Right hindlimb (tissue), 1 donor: ENCODE measurements at regions not wholly inside any gene's neighbourhood (a gene's known extent, or its start where the extent isn't known, plus 50 kb on each side); places are given as distances from the start of the nearest gene placed in this dataset.

ENCODE experiments used
- DNase-seq: peaks from one replicate; pipeline ENCODE4 v3.0.0-alpha.2; 2018

DNA sequence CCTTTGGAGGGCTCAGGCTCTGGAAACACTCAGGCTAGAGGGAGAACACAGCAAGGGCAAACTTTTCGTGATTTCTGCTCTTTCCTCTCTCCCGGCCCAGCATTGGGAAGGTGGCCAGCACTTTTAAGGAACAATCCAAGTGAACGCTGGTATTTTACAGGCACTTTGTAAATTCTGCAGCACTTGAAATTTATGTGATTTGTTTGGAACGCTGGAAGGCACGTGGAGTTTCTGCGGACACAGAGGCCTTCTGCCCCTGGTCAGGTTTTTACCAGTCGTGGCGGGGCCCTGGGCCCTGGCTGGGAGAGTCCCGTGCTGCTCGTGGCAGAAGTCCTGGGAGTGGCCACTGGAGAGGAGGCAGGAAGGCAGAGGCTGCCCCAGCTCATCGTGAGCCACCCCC, 188.6 kb downstream of the ENGASE start:
- DNase-seq, result no peak

DNA sequence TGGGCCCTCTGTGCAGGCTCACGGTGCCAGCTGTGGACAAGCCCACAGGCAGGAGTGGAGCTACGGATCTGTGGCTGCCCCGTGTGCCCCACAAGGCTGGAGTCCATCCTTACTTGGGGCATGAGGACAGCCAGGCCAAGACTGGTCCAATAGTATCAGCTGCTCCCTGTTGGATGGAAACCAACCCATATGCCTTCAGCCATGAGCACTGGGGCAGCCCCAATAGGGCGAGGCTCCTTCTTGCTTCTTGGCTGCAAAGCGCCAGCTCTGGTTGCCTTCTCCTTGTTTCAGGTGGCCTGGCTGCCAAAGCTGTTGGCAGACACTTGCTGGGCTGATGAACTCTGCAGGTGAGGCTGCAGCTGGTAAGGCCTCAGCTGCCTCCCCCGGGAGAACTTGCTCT, 188.0 kb downstream of the ENGASE start:
- no peak for DNase-seq

DNA sequence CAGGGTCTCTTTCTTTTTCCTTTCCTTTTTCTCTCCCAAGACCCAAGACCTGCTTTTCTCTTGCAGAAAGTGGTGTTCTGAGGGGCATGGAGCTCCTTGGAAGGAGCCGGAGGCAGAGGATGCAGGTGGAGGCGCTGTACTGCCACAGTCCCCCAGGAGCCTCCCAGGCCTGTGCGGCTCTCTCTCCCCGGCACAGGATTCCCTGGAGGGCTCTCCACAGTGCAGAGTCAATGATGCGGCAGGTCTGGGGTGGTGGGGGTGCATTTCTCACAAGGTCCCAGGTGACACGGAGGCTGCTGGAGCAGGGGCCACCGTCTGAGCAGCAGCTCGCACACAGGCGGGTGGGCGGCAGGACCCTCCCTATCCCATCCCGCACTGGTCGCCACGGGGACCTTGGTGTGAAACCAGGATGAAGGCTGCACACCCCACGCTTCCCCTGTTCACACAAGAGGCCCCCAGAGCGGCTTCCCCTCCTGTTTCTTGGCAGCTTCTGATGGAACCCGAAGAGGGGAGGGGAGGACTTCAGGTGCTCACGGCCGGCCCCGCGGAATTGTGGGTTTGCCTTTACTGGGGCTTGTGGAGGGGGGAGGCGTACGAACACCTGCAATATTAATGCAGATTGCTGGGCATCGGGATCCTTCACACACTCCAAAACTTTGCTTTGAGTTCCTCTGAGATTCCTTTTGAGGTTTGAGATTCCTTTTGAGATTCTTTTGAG, 186.9 kb downstream of the ENGASE start:
- no peak for DNase-seq

DNA sequence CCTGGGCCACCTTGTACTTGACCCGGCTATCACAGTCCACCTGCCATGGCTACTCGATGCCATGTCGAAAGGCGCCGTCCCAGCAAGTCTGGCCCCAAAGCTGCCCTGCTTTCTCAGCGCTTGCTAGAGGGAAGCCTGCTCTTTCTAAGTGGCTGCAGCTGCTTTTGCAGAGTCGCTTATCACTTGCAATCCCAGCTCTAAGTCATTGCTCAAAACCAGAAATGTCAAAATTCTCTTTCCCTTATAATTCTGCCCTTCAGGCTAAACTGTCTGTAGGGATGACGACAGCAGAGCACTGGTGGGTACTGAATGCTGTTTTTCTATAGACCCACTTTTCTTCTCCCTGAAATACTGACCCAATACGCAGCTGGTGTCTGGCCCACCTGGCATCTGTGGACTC, 184.2 kb downstream of the ENGASE start:
- no peak for DNase-seq

DNA sequence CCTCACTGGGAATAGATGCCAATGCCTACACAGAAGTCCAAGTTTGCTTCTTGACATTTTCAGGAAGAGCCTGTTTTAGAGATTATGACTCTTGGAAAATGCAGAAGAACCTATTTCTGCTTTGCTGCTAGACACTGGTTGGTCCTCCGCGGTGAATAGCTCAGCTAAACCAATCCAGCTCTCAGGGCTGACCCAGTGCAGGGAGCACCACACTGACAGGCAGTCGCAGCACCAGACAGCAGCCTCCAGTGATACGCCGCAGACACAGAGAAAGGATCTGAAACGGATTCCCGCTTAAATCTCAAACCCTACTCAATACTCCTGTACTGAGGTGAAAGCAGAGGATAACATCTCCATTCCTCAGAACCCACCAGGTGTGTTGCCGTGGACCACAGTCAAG, 183.4 kb downstream of the ENGASE start:
- DNase-seq, result no peak

DNA sequence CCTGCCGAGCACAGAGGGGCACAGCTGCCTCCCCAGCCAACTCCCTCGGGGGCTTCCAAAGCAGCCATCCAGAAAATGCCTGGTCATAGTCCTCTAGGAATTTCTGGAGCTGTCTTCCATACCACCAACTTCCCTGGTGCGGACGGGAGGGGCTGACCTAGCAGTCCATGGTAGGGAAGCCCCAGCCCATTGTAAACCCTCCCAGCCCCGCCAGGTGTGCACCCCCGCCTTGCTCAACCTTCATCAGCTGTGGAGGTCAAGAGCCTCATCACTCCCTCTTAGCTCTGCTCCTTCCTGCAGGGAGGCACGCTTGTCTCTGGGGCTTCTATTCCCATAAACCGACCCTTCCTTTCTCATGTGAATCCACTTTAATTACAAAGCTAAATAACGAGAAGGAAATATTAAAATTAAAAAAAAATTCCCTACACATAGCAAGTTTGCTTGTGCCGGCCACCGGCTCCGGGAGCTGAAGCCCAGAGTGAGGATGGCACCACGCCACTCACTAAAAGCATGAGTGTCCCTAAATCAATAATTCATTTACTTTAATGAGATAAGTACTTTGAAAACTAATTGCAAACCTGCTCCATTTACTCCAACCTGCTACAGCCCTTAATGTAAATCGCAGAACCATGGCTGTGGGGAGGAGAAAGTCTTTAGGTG, 181.4 kb downstream of the ENGASE start:
- no peak for DNase-seq

DNA sequence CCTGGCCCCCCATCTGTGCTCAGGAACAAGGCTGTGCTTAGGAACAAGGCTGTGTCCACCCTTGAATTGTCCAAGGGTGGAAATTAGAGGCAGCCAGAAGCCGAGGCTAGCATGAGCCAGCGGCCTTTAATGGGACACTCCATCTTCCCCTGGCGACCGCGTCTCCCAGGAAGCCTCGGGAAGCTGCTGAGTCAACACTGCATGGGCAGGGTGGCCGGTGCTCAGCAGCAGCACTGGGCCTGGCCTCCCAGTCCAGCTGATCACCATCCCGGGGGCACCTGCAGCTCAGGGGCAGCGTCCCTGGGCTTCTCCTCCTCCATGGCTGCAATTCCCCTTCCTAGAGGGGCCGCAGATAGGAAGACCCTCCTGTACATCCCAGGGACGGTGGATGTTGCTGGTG, 180.8 kb downstream of the ENGASE start:
- DNase-seq, result no peak

DNA sequence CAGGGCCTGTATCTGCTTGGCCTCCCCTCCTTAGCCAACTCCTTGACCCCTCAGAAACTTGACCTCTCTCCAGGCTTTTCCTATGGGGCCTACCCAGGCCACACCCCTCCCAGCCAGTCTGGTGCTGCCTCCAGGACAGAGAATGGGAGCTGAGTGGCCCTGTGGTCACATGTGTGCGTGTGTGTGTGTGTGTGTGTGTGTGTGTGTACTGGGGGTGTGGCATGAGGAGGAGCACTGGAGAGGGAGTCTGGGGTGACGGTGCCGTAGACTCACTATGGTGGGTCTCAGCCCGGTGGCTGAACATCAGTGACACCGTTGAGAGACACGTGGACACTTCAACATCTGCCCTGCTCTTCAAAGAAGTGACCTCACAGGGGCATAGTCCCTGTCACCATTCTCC, 180.4 kb downstream of the ENGASE start:
- no peak for DNase-seq

DNA sequence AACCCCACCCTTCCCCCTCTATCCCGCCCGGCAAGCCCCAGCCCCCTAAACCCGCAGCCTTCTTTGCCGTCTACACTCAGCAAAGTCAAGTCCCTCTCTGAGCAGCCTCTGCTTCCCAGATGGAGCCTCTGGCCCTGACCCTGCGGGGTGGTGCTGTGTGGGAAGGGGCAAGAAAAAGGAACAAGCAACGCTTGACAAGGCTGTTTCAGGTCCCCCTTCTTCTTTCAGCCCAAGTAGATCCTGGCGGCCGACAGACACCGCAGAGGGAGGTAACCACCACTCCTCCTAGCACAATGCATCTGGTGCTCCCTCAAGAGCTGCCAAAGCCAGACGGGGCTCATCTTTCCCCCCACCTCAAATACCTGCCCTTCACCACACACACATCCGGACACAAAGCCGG, 178.3 kb downstream of the ENGASE start:
- DNase-seq, result no peak

DNA sequence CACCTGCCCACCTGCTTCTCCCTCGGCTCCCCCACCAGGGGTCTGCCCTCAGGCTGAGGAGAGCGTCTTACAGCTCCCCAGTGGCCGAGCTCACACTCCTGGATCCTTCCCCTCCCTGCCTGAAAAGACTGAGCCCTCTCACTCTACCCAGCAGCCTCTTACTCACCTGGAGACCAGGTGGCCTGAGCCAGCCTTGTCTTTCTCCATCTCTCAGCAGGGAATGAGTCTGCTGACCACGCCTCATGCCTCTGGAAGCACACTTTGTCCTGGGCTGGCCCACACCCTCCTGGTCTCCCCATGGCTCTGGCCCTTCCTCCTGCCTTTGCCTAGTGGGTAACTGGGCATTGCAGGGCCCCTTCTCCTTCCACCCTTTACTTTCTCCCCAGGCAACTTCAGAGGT, 177.2 kb downstream of the ENGASE start:
- DNase-seq, result no peak

DNA sequence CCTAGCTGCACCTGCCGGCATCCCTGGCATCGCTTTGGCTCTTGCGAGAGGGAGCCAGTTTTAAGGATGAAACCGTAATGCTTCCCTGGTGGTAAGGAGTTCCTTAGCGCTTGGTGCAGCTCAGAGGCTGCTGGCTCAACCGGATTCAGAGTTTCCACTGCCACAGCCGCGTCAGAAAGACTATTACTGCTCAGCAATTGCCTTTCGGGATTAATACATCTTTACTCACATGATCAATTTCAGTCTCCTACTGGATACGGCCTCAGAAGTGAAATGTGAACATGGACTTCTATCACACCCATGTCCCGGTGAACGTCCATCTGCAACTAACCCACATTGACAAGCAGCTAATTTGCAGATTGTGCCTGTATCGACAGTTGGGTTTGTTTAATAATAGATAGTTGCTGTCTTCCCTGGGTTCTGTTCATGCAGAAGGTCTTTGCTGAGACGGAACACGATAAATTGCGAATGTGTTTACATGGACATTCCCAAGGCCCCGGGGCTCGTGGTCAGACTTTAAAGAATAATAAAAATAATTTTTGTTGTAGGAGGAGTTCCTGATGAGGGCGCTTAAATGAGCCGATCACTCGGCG, 175.4 kb downstream of the ENGASE start:
- DNase-seq, result no peak

DNA sequence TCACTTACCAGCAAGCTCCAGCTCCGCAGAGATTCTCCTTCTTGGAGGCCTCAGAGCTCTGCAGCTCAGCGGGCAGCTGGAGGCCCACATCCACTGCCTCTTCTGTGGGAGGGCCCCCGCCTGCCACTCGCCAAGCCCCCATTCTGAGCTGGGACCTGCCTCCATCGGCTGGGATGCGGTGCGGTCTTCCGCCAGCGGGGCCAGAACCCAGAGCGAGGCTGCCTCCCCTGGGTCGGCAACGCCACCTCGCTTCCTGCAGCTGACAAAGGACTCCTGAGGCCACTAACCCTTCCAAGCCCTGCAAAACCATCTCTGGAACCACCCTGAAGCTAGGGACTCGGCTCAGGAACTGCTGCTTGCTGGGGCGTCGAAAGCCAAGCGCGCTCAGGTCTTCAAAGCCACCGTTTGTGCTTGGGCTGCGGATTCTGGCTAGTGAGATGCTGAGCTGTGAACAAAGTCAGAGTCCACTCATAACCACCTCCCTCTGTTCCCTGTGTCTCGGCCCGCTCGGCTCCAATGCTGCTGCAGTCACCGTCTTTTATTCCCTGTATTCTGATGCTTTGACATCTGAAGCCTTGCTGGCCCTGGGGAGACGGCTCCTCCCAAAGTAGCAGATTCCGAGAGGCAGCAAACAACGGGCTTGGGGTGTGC, 174.3 kb downstream of the ENGASE start:
- DNase-seq, result no peak

DNA sequence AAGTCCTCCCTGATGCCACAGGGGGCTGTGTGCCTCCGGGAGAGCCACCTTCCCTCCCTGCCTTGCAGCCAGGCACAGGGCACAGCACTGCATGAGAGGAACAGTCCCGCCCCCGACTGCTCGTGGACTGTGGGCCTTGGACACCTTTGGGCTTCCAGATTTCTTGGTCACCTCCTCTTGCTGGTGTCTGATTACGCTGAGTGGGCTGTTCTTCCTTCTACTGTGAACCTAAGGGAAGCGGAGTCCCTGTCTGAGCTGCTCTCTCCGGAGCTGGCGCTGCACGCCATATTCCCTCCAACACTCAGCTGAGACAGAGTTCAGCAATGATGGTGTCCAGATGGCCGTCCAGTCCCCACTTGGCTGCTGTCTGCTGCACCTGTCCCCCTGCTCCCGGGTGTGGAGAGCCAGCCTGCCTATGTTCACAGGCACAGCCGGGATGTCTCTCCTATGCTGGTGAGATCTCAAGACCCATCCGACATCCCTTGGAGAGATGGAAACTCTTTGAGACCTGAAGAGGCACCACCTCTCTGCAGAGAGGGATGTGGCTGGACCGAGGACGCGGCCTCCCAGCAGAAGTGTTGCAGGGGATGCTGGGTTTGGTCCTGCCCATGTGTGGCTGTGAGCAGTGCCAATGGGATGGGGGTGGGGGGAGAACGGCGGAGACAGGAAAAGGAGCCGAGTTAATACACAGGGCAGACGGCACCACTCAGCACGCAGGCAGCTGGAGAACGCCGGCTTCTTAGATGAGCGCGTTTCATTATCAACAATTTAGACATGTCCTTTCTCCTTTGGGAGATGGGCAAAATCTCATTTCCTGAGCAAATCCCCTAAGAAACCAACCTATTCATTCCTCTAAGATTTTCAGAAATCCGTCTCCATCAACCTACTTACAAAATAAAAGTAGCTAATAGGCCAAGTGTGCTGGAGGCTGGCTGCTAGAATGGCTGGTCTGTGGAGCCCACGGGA, 171.9 kb downstream of the ENGASE start:
- no peak for DNase-seq

DNA sequence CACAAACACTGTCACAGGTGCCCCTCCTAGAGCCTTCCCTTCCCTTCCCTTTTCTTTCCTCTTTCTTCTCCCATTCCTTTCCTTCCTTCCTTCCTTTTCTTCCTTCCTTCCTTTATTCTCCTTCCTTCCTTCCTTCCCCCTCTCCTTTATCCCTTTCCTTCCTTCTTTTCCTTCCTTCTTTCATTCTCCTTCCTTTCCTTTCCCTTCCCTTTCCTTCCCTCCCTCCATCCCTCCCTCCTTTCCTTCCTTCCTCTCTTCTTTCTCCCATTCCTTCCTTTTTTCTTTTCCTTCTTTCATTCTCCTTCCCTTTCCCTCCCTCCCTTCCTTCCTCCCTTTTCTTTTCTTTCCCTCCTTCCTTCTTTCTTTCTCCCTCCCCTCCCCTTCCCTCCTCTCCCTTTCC, 170.0 kb downstream of the ENGASE start:
- DNase-seq, result no peak

DNA sequence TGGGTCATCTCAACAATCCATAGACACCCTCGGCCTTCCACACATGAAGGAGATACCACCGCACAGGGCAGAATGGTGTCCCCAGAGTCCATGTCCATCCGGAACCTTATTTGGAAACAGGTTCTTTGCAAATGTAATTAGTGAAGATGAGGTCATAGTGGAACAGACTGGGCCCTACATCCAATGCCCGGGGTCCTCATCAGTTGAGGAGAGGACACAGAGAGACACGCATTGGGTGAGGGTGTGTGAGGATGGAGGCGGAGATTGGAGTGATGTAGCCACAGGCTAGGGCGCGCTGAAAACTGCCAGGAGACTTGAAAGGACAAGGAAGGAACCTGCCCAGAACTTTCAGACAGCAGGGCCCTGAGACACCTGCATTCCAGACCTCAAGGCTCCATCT, 169.4 kb downstream of the ENGASE start:
- DNase-seq, result no peak

DNA sequence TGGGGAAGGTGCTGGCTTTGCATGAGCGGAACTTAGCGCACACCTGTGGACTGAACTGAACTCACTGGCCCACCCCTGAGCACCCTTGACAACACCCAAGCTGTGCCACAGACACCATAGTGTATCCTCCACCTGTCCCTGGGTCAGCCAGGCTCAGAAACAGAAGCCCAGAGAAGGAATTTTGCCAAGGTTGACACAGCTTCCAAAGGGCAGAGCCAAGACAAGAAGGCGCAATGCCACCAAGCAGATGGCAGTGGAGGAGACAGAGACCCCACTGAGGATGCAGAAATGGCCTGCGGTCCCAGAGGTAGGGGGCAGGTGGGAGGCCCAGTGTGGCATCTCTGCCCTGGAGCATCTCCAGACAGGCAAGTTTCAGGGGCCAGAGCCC, 169.0 kb downstream of the ENGASE start:
- no peak for DNase-seq

DNA sequence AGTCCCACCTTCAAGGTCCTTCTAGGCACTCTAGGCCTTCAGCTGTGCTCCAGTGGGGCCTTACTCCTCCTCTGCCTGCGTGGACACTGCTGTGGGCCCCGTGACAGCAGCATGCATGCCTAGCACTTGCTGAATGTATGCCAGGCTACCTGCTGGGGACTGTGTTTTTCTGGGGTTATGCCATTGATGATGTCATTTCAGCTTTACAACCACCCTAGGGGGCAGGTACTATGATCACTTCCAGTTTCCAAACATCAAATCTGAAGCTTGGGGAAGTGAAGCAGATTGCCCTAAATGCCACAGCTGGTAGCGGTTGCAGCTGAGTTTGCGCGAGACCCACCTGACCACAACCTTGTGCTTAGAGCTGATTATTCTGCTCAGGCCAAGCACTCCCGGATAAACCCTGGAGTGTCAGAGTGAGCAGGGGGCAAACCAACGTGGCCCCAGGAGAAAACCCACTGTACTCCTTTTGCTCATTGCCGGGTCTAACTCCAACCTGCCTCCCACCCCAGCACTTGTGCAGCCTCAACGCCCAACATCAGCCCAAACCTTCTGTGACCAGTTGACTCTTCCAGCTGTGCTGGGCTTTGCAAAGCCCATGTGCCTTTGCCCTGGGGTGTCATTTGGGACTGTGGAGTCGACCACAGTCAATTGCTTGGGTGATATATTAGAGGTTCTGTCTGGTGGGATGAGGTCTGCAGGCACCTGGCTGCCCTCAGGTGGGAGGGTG, 168.4 kb downstream of the ENGASE start:
- DNase-seq, result no peak

DNA sequence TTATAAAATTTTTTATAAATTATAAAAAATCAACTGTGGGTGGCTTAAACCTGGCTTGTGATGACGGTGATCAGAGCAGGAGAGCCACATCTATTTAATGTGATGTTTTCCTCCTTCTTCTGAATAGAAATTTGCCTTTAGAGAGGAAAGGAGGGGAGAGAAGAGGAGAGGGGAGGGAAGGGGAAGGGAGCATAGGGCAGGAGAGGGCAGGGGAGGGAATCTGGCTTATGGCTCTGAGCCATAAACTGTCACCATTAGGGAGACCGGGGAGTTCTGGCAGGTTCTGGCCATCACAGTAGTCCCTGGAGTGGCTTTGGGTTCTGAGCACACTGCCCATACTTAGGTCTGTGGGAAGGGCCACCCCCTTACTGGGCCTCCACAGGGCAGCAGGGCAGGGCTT, 167.8 kb downstream of the ENGASE start:
- no peak for DNase-seq

DNA sequence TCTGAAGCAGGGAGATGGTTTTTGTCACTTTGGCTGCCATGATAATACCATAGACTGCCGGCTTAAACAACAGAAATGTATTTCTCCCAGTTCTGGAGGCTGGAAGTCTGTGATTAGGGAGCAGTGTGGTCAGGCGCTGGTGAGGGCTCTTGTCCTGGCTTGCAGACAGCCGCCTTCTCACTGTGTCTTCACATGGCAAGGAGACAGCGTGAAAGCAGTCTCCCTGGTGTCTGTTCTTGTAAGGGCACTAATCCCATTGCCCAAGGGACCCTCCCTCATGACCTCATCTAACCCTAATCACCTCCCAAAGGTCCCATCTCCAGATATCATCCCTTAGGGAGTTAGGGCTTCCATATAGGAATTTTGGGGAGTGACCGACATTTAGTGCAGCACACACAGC, 167.0 kb downstream of the ENGASE start:
- no peak for DNase-seq

DNA sequence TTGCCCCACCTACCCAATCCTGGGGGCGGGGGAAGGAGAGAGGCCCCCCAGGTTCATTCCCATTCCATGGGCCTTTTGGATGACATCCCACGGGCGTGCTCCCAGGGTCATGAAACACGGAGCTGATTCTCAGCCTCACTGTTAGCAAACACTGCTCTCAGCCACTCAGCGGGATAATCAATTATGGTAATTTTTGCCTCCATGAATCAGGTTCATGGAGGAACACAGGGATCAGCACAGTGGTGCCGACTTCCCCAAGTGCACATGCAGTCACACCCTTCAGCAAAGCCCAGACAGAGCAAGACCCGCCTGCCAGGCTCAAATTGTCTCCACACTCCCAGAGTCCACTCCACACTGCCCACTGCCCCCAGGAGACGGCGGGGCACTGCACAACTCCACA, 164.6 kb downstream of the ENGASE start:
- no peak for DNase-seq

DNA sequence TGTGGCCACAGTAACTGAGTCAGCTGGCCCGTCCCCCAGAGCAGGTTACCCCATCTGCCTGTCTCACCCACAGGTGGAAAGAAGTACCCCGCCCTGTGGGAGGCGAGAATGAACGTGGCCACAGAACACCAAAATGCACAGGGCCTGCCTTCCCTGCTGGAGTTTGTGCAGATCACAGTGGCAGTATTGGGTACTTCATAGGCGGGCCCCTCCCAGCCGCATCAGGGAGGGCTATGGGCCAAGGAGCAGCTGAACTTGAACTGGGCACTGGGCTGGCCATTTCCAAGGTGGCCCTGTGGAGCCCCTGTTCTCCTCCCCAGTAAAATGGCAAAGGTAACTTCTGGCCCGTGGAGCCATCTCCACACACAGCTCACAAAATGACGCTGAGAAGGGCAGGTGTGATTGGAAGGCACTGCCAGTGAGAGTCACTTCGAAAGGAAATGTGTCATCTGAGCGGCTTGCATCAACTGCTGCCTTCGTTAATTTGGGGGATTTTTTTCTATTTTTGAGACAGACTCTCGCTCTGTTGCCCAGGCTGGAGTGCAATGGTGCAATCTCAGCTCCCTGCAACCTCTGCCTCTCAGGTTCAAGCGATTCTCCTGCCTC, 162.9 kb downstream of the ENGASE start:
- DNase-seq, result no peak

DNA sequence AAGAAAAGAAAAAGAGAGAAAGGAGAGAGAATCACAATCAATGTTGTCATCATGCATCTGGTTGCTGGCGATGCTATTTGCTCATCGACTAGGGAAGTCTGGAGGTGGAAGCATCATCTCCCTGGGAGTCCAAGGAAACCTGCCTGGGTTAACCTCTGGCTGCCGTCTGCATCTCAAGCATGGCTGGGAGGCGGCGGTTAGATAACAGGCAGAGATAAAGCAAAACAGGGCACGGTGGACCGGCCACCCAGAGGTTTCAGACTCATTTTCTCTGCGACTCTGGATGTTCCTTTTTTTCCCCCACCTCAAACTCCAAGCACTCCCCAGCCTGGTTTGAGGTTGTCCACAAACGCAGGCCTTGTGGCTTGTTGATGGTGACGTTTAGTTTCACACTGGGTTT, 161.2 kb downstream of the ENGASE start:
- no peak for DNase-seq
